Psoas muscle (tissue), 7 donors: ENCODE measurements at regions not wholly inside any gene's neighbourhood (a gene's known extent, or its start where the extent isn't known, plus 50 kb on each side); places are given as distances from the start of the nearest gene placed in this dataset.

Experiments
- ATAC-seq, 4 donors: fragments of 200-7000 bp; cut with Tn5 transposase; one replicate each; pipeline ENCODE4 v1.9.1; 2020; ENCODE audit warnings: moderate library complexity in 3 of 4, mild to moderate bottlenecking in 2 of 4
- DNase-seq, 2 donors: peaks; one replicate each; pipeline ENCODE4 v3.0.0-alpha.2; 2020
- H3K27ac ChIP-seq: fragments of 200-600 bp; one replicate; pipeline ENCODE4 v1.8.0; 2022
- H3K27me3 ChIP-seq, 3 donors: fragments of 200-600 bp in 1 of 3; one replicate each; pipeline versions ENCODE4 v1.6.1 to v1.8.0; 2013 to 2022; ENCODE audit warnings: low read length in 2 of 3, mild to moderate bottlenecking in 2 of 3, moderate library complexity in 1 of 3; ENCODE audit not compliant: insufficient read depth in 3 of 3
- H3K36me3 ChIP-seq, 2 donors: fragments of 200-600 bp in 1 of 2; one replicate each; pipeline versions ENCODE4 v1.6.1 to v1.8.0; 2013 to 2022; ENCODE audit warnings: low read depth in 1 of 2, mild to moderate bottlenecking in 1 of 2, moderate library complexity in 1 of 2; ENCODE audit not compliant: insufficient read depth in 1 of 2
- H3K4me1 ChIP-seq: fragments of 200-600 bp; one replicate; pipeline ENCODE4 v1.8.0; 2022
- H3K4me3 ChIP-seq: fragments of 200-600 bp; one replicate; pipeline ENCODE4 v1.8.0; 2022; ENCODE audit warnings: mild to moderate bottlenecking
- H3K9me3 ChIP-seq: fragments of 200-600 bp; one replicate; pipeline ENCODE4 v1.8.0; 2022
- CTCF ChIP-seq: fragments of 200-600 bp; IDR thresholded peaks from one replicate; pipeline ENCODE4 v1.8.0; 2022; ENCODE audit warnings: antibody characterized with exemption
- WGBS, 3 donors: extraction: QIAGEN DNeasy Blood & Tissue Kit; methylation state at CpG; one replicate each; pipeline versions ENCODE4 v1.1.6 to v1.1.7; 2013; 5-methylcytosine and 5-hydroxymethylcytosine counted together
- intact Hi-C, 2 donors: fragments of 100-400 bp; cut with DNase I; formaldehyde crosslinking; loops; one replicate each; pipeline versions ENCODE4 v1.11.0 to v1.14.2; 2022
- donor health status: healthy with polysubstance abuse.
- donor health status: DM: no; HTN: no; CAD: no; lungs with moderate emphysema.
- donor health status: Bipolar disorder and iron deficiency.
- donor health status: healthy.
- donor health status: DM: yes; HTN: yes; CAD: no.
- donor health status: DM: no; HTN: no; CAD: no.
- donor health status: DM: yes; HTN: yes; CAD: no.

GRCh38 chr1:51048670-51049069 is 53.4 kb upstream of the C1orf185 start:
- no peak for TF ChIP-seq CTCF
- no peaks in the 10 kb centered on the region for H3K4me1 ChIP-seq
- H3K36me3 ChIP-seq: no peaks in the 10 kb centered on the region
- 29 to 34% (median 31%) methylated on average over 2 of the region's 2 CpGs for WGBS, 3 donors
- no peak for ATAC-seq
- no peak overlapping the region for H3K27ac ChIP-seq
- no peaks in the 10 kb centered on the region for H3K9me3 ChIP-seq
- H3K27me3 ChIP-seq: no peaks in the 10 kb centered on the region
- no peak overlapping the region for H3K4me3 ChIP-seq
- DNase-seq: no peak
- intact Hi-C loops: loop anchor here in 1 of 2 donors (5.0 kb wide), 1 partner anchor 121 kb away; no protein-coding TSS in a partner anchor
